GM12891 (cell line): ENCODE measurements at regions not wholly inside any gene's neighbourhood (a gene's known extent, or its start where the extent isn't known, plus 50 kb on each side); places are given as distances from the start of the nearest gene placed in this dataset.

Experiments
- PAX5 ChIP-seq: IDR thresholded peaks from 2 replicates; pipeline ENCODE4 v1.6.1; 2011; ENCODE audit warnings: low read length, moderate library complexity, mild to moderate bottlenecking; ENCODE audit not compliant: insufficient read depth, severe bottlenecking
- POLR2A ChIP-seq: IDR thresholded peaks from 2 replicates; pipeline ENCODE4 v1.6.1; 2011; ENCODE audit warnings: low read depth, low read length, control low read depth
- POLR2AphosphoS5 ChIP-seq: IDR thresholded peaks from 2 replicates; pipeline ENCODE4 v1.6.1; 2011; ENCODE audit warnings: low read depth, low read length, control low read depth
- SPI1 ChIP-seq: IDR thresholded peaks from 2 replicates; pipeline ENCODE4 v1.6.1; 2011; ENCODE audit warnings: low read depth, low read length, control low read depth
- TAF1 ChIP-seq: IDR thresholded peaks from 2 replicates; pipeline ENCODE4 v1.6.1; 2011; ENCODE audit warnings: low read depth, low read length, control low read depth

DNA sequence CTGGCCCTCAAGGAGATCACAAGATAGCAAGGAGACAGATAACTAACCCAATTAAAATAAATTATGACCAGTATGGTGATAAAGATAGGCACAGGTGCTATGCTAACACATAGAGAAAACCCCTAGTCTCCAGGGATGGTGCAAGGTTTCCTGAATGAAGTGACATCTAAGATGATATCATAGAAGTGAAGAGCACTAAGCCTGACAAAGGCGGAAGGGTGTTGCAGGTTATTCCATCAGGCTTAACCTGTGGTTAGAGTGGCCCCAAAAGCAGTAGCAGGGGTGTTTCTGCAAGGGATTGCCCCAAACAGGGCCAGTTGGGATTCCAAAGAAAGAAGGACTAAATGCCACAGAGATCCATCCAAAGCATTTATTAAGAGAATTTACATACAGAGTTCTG is 249.2 kb downstream of the IDS start:
- no peak for TF ChIP-seq PAX5
- TF ChIP-seq POLR2A, result no peak
- no peak for TF ChIP-seq POLR2AphosphoS5
- no peak for TF ChIP-seq SPI1
- no peak for TF ChIP-seq TAF1
